ENCODE measurements at regions not wholly inside any gene's neighbourhood (a gene's known extent, or its start where the extent isn't known, plus 50 kb on each side); places are given as distances from the start of the nearest gene placed in this dataset.
A peak's percentile ranks its signal among the peaks of the same experiment; 100 is the strongest.

DNA sequence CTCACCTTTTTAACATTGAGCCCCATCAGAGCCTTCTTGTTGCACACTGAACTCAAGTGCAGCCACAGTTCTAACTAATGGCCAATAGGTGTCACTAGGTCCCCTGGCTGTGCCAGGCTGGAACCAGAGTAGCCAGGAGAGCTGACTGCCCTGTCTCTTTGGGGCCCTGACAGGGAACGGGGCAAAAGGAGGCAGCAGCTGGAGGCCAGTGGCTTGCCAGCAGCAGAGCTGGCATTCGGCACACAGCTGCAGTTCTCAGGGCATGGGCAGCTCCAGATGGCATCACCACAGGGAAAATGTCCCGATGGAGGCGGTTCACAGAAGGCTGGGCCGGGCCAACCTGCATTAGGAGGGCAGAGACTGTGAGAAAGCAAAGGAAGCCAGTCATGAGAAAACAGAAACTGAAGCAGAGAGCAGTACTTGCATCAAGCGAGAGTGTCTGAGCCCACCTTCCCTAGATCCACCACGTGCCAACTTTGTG is 188.6 kb downstream of the FCRL5 start:
- H3K4me3 ChIP-seq (ENCODE audit: low read length): no peak overlapping the region
- TF ChIP-seq, protein P1, sequence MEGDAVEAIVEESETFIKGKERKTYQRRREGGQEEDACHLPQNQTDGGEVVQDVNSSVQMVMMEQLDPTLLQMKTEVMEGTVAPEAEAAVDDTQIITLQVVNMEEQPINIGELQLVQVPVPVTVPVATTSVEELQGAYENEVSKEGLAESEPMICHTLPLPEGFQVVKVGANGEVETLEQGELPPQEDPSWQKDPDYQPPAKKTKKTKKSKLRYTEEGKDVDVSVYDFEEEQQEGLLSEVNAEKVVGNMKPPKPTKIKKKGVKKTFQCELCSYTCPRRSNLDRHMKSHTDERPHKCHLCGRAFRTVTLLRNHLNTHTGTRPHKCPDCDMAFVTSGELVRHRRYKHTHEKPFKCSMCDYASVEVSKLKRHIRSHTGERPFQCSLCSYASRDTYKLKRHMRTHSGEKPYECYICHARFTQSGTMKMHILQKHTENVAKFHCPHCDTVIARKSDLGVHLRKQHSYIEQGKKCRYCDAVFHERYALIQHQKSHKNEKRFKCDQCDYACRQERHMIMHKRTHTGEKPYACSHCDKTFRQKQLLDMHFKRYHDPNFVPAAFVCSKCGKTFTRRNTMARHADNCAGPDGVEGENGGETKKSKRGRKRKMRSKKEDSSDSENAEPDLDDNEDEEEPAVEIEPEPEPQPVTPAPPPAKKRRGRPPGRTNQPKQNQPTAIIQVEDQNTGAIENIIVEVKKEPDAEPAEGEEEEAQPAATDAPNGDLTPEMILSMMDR (conservative IDR thresholded peaks at IDR 0.05; ENCODE audit: low read length): peak; percentile 78
- DNase-seq (ENCODE audit: low read depth): peak; percentile 52

DNA sequence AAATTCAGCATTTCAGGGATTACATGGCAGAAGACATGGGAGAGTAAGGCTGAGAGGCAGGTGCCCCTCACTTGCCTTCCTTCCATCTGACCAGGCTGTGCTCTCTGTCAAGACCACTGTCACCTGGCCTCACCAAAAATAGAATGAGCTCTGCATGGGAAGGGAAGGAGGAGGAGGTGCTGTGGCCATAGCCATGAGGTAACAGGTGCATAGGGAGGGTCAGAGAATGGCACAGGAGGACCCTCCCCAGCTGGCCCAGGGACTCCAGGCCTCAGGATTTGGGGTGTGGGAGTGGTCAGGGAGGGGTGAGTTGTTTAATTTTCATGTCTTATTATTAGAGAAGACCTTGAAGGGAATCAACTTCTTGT is 192.3 kb downstream of the FCRL5 start:
- no peak for DNase-seq (ENCODE audit: low read depth)
- no peak overlapping the region for H3K4me3 ChIP-seq (ENCODE audit: low read length)
- TF ChIP-seq, protein P1 (conservative IDR thresholded peaks at IDR 0.05; ENCODE audit: low read length): no peak

DNA sequence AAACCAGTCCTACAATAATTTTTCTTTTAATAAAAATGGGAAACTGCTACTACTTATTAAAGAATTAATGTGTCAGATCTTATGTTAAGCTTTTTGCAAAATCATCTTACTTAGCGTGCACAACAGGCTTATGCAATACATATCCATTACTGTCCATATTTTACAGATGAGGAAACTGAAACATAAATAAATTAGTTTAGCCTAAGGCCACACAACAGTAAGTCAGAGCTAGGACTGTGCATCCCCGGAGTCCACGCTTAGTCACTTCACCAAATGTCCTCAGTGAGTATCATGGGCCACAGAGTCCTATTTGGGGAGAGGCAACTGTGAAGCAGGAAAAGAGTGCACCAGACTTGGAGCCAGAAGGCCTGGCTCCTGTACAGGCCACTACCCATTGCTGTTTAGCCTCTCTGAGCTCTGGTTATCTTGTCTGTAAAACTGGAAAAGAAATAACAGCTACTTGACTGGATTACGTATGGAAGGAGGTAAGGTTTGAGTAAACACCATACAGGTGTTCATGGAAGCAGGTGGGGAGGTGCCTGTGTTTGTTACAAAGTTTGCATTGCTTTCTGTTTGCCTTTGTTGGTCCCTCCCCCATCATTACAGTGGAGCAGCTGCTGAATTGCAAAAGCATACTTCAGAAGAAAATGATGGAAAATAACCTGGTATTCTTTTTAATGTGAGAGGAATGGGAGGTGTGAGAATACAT is 192.8 kb downstream of the FCRL5 start:
- no peak for DNase-seq (ENCODE audit: low read depth)
- no peak overlapping the region for H3K4me3 ChIP-seq (ENCODE audit: low read length)
- TF ChIP-seq, protein P1 (conservative IDR thresholded peaks at IDR 0.05; ENCODE audit: low read length): no peak

DNA sequence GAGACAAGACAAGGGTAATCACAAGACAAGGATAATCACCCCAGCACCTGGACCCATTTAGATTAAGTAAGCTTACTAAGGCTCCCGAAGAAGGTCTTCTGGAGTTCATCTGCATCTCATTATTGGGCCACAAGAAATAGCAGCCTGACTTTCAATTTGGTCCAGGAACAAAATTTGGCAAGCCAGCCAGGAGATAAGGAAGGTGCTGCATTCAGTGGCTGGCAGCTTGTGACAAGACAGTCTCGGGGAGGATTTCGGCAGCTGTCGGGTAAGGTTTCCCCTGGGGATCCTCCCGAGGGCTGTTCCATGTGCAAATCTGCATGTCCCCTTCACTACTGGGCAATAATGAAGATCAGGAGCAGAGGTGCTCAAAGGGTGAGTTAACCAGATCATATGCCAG is 195.2 kb downstream of the FCRL5 start:
- H3K4me3 ChIP-seq (ENCODE audit: low read length): no peak overlapping the region
- TF ChIP-seq, protein P1 (conservative IDR thresholded peaks at IDR 0.05; ENCODE audit: low read length): no peak
- DNase-seq (ENCODE audit: low read depth): no peak

DNA sequence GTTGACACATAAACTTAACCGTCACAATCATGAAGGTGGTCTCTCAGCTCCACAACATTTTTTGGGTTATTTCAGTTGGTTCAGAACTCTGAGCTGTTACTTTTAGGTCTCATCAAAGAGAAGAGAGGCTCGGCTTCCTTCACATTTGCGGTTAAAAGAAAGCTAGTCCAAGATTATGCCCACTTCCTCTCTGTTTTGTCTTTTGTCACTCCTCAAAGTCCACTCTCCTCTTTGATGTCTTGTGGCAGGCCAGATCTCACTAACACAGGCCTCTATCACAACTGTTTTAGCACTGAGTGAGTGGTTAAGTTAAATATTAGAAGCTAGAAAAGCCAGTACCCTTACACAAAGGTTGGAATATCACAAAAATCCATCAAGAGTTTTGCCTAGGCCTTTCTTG is 195.7 kb downstream of the FCRL5 start:
- no peak for DNase-seq (ENCODE audit: low read depth)
- TF ChIP-seq, protein P1 (conservative IDR thresholded peaks at IDR 0.05; ENCODE audit: low read length): no peak
- no peak overlapping the region for H3K4me3 ChIP-seq (ENCODE audit: low read length)

DNA sequence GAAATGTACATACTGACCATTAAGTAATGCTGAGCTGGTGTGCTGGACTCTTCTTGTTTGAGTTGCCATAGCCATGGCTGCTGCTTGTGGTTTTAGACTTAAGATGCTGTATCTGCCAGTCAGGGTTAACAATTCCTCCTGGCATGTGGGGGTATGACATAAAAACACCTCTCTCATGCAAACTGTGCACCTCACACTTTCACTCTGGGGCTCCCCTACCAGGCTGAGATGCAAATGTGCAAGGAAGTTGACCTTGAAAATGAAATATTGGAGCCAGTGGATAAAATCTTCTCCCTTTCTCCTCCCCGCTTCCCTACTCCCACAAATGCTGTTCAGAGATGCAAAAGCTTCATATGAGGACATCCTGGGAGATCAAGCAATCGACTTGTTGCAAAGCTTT is 198.8 kb downstream of the FCRL5 start:
- TF ChIP-seq, protein P1 (conservative IDR thresholded peaks at IDR 0.05; ENCODE audit: low read length): no peak
- no peak overlapping the region for H3K4me3 ChIP-seq (ENCODE audit: low read length)
- no peak for DNase-seq (ENCODE audit: low read depth)

DNA sequence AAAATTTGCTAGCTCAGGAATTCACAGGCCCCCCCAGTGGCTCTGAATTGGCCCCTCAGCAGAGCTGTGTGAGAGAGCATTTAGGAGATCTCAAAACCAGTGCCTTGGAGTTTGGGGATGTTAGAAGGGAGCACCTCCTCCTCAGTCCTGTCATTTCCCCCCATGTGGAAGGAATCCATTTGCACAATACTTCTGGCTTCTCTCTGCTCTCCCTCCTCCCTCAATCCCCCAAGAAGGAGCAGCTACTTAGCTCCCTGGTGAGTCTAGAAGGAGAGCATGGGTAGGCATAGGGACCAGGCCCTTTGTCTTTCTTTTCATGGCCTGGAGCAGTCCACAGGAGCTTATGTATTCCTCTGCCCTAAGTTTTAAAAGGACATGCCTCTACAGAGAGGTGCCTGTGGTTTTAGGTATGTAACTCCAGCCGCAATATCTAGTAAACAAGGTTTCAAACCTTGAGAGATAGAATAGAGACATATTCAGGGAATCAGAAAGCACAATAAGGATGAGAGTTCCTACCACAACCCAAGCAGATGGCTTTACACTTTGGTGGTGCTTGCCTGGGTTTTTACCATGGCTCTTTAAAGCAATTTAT is 199.4 kb downstream of the FCRL5 start:
- no peak for DNase-seq (ENCODE audit: low read depth)
- TF ChIP-seq, protein P1 (conservative IDR thresholded peaks at IDR 0.05; ENCODE audit: low read length): no peak
- no peak overlapping the region for H3K4me3 ChIP-seq (ENCODE audit: low read length)

Data from AG10803 (cell line).